H9 (cell line): ENCODE measurements at regions not wholly inside any gene's neighbourhood (a gene's known extent, or its start where the extent isn't known, plus 50 kb on each side); places are given as distances from the start of the nearest gene placed in this dataset.
A peak's percentile ranks its signal among the peaks of the same experiment; 100 is the strongest.

Source experiments
- DNase-seq: peaks from one replicate; pipeline ENCODE4 v3.0.0-alpha.2; 2017
- H2AFZ ChIP-seq: one replicate; pipeline ENCODE4 v1.6.1; 2013; ENCODE audit warnings: mild to moderate bottlenecking, low read length, control low read depth, moderate library complexity
- H2AK5ac ChIP-seq: 2 replicates; pipeline ENCODE4 v1.6.1; 2013; ENCODE audit warnings: low read length, control low read depth, mixed read lengths; ENCODE audit not compliant: insufficient read length
- H2BK120ac ChIP-seq: one replicate; pipeline ENCODE4 v1.6.1; 2013; ENCODE audit warnings: low read depth, mild to moderate bottlenecking, low read length, control low read depth, inconsistent platforms; ENCODE audit not compliant: poor library complexity, severe bottlenecking
- H2BK12ac ChIP-seq: 2 replicates; pipeline ENCODE4 v1.6.1; 2013; ENCODE audit warnings: low read length, control low read depth, mixed read lengths, low read depth; ENCODE audit not compliant: insufficient read length
- H2BK15ac ChIP-seq: 2 replicates; pipeline ENCODE4 v1.6.1; 2013; ENCODE audit warnings: low read depth, low read length, control low read depth
- H2BK20ac ChIP-seq: one replicate; pipeline ENCODE4 v1.6.1; 2013; ENCODE audit warnings: low read depth, mild to moderate bottlenecking, low read length, control low read depth, inconsistent platforms; ENCODE audit not compliant: poor library complexity, severe bottlenecking
- H2BK5ac ChIP-seq: 2 replicates; pipeline ENCODE4 v1.6.1; 2013; ENCODE audit warnings: low read length, control low read depth, mixed read lengths; ENCODE audit not compliant: insufficient read length
- H3K14ac ChIP-seq: 2 replicates; pipeline ENCODE4 v1.6.1; 2013; ENCODE audit warnings: low read length, control low read depth; ENCODE audit not compliant: insufficient read depth
- H3K18ac ChIP-seq: 2 replicates; pipeline ENCODE4 v1.6.1; 2013; ENCODE audit warnings: low read depth, mild to moderate bottlenecking, mixed read lengths, low read length, control low read depth; ENCODE audit not compliant: insufficient read length
- H3K23ac ChIP-seq: 2 replicates; pipeline ENCODE4 v1.6.1; 2013; ENCODE audit warnings: low read length, control low read depth, mixed read lengths, low read depth; ENCODE audit not compliant: insufficient read length
- H3K23me2 ChIP-seq: 2 replicates; pipeline ENCODE4 v1.6.1; 2013; ENCODE audit warnings: low read depth, mild to moderate bottlenecking, mixed read lengths, low read length, control low read depth; ENCODE audit not compliant: insufficient read length, poor library complexity, severe bottlenecking
- H3K27ac ChIP-seq: 2 replicates; pipeline ENCODE4 v1.5.1; 2013; ENCODE audit warnings: low read length, control low read depth, mixed read lengths, low read depth; ENCODE audit not compliant: insufficient read length
- H3K27me3 ChIP-seq: 2 replicates; pipeline ENCODE4 v1.6.1; 2013; ENCODE audit warnings: low read length, control low read depth, inconsistent platforms; ENCODE audit not compliant: insufficient read depth
- H3K4ac ChIP-seq: 2 replicates; pipeline ENCODE4 v1.6.1; 2013; ENCODE audit warnings: low read depth, mild to moderate bottlenecking, control low read depth, inconsistent platforms, low read length, moderate library complexity
- H3K4me1 ChIP-seq: 2 replicates; pipeline ENCODE4 v1.6.1; 2013; ENCODE audit warnings: low read length, control low read depth, inconsistent platforms; ENCODE audit not compliant: insufficient read depth
- H3K4me2 ChIP-seq: 2 replicates; pipeline ENCODE4 v1.6.1; 2013; ENCODE audit warnings: low read length, control low read depth, mixed read lengths; ENCODE audit not compliant: insufficient read length, insufficient read depth
- H3K56ac ChIP-seq: 2 replicates; pipeline ENCODE4 v1.6.1; 2013; ENCODE audit warnings: low read depth, mild to moderate bottlenecking, mixed read lengths, low read length, control low read depth; ENCODE audit not compliant: insufficient read length
- H3K79me1 ChIP-seq: 2 replicates; pipeline ENCODE4 v1.6.1; 2013; ENCODE audit warnings: low read depth, mild to moderate bottlenecking, moderate library complexity, low read length, control low read depth, inconsistent platforms; ENCODE audit not compliant: insufficient read depth, poor library complexity, severe bottlenecking
- H3K79me2 ChIP-seq: 2 replicates; pipeline ENCODE4 v1.6.1; 2013; ENCODE audit warnings: low read length, control low read depth, inconsistent platforms; ENCODE audit not compliant: insufficient read depth
- H3K9ac ChIP-seq: 2 replicates; pipeline ENCODE4 v1.6.1; 2013; ENCODE audit warnings: low read length, control low read depth, mixed read lengths; ENCODE audit not compliant: insufficient read length; ENCODE audit errors: extremely low read depth
- H3K9me3 ChIP-seq: one replicate; pipeline ENCODE4 v1.6.1; 2013; ENCODE audit warnings: low read depth, low read length, inconsistent platforms; ENCODE audit not compliant: control insufficient read depth
- H3T11ph ChIP-seq: one replicate; pipeline ENCODE4 v1.6.1; 2013; ENCODE audit warnings: mild to moderate bottlenecking, low read length, control low read depth, inconsistent platforms
- H4K20me1 ChIP-seq: one replicate; pipeline ENCODE4 v1.6.1; 2013; ENCODE audit not compliant: control insufficient read depth, insufficient read length, insufficient read depth
- H4K5ac ChIP-seq: 2 replicates; pipeline ENCODE4 v1.6.1; 2013; ENCODE audit warnings: low read depth, mild to moderate bottlenecking, mixed read lengths, low read length, control low read depth; ENCODE audit not compliant: insufficient read length
- H4K8ac ChIP-seq: replicated peaks from 2 replicates; pipeline ENCODE4 v1.6.1; 2013; ENCODE audit warnings: low read length, control low read depth, mixed read lengths, low read depth; ENCODE audit not compliant: insufficient read length
- H4K91ac ChIP-seq: 2 replicates; pipeline ENCODE4 v1.6.1; 2013; ENCODE audit warnings: low read depth, mild to moderate bottlenecking, moderate library complexity, mixed read lengths, low read length, control low read depth; ENCODE audit not compliant: insufficient read length
- H3K27ac Mint-ChIP-seq, 3 experiments: 2 replicates in 2 of 3; 3 replicates in 1 of 3; pipeline ENCODE4 v1.8.0; 2020 to 2021; ENCODE audit warnings: mixed read lengths in 3 of 3, mild to moderate bottlenecking in 1 of 3, moderate library complexity in 1 of 3
- H3K27me3 Mint-ChIP-seq: 2 replicates; pipeline ENCODE4 v1.8.0; 2021; ENCODE audit warnings: low read depth, mild to moderate bottlenecking, moderate library complexity, mixed read lengths
- H3K36me3 Mint-ChIP-seq, 3 experiments: 2 replicates in 2 of 3; 3 replicates in 1 of 3; pipeline ENCODE4 v1.8.0; 2020 to 2021; ENCODE audit warnings: low read depth in 3 of 3, mixed read lengths in 3 of 3; ENCODE audit not compliant: insufficient read depth in 1 of 3
- H3K4me1 Mint-ChIP-seq, 2 experiments: 2 replicates each; pipeline ENCODE4 v1.8.0; 2020; ENCODE audit warnings: mixed read lengths in 2 of 2
- H3K4me3 Mint-ChIP-seq, 2 experiments: 2 replicates in 1 of 2; 3 replicates in 1 of 2; pipeline ENCODE4 v1.8.0; 2020 to 2021; ENCODE audit warnings: mild to moderate bottlenecking in 2 of 2, mixed read lengths in 2 of 2, moderate library complexity in 1 of 2
- H3K9me3 Mint-ChIP-seq, 2 experiments: 2 replicates in 1 of 2; 3 replicates in 1 of 2; pipeline ENCODE4 v1.8.0; 2020; ENCODE audit warnings: mild to moderate bottlenecking in 2 of 2, mixed read lengths in 2 of 2, moderate library complexity in 1 of 2
- WGBS: extraction: QIAGEN DNeasy Blood & Tissue Kit; methylation state at CpG from one replicate; pipeline ENCODE4 v1.1.7; 2013; ENCODE audit warnings: missing lambda C conversion rate, low lambda C conversion rate, mixed read lengths; ENCODE audit not compliant: insufficient read length; ENCODE audit errors: extremely low coverage; 5-methylcytosine and 5-hydroxymethylcytosine counted together
- TF ChIP-seq, protein P1 (sequence below): fragments of 200-600 bp; sonication (generic); conservative IDR thresholded peaks from 3 replicates; pipeline ENCODE4 v1.8.0; 2021; ENCODE audit warnings: antibody characterized with exemption, mild to moderate bottlenecking

DNA sequence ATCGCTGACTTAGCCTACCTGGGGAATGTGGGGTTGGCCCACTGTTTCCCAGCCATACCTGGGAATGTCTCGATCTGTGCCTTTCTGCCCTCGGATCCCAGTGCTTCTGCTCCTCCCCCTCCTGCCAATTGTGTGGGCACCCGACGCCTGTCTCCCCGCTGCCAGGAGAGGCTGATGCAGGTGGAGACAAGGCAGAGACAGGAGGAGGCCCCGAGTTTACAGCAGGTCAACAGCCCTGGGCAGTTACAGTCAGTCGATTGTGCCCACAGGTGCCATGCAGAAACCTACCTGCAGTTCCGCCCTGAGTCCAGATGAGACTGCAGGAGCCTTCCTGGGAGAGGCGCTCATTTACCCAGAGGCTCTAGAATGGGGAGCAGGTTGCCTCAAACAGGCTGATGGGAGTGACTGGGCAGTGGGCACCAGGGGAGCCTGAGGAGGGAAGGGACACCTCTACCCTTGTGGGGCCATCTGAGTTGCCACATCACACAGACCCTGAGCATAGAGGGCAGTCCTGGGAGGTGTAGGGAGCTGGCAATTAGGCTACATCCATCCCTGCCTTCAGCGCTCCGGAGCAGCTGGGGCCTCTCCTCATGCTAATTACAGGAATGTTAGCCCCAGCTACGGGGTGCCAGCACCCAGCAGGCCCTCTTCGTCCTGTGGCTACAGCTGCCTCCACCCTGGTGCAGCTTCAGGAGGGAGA, 300.1 kb downstream of the NDUFA10 start:
- H3K9ac ChIP-seq = no peak overlapping the region
- no peak overlapping the region for H3K56ac ChIP-seq
- H3K79me2 ChIP-seq = no peaks in the 10 kb centered on the region
- no peak overlapping the region for H3K18ac ChIP-seq
- H4K20me1 ChIP-seq = no peaks in the 10 kb centered on the region
- H4K8ac ChIP-seq = no peak overlapping the region
- TF ChIP-seq, protein P1, sequence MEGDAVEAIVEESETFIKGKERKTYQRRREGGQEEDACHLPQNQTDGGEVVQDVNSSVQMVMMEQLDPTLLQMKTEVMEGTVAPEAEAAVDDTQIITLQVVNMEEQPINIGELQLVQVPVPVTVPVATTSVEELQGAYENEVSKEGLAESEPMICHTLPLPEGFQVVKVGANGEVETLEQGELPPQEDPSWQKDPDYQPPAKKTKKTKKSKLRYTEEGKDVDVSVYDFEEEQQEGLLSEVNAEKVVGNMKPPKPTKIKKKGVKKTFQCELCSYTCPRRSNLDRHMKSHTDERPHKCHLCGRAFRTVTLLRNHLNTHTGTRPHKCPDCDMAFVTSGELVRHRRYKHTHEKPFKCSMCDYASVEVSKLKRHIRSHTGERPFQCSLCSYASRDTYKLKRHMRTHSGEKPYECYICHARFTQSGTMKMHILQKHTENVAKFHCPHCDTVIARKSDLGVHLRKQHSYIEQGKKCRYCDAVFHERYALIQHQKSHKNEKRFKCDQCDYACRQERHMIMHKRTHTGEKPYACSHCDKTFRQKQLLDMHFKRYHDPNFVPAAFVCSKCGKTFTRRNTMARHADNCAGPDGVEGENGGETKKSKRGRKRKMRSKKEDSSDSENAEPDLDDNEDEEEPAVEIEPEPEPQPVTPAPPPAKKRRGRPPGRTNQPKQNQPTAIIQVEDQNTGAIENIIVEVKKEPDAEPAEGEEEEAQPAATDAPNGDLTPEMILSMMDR = no peak
- peaks cover 3 to 4% of the 10 kb centered on the region in 2 experiments; a peak in 3 of 5 replicates for H3K9me3 Mint-ChIP-seq
- H3K27me3 ChIP-seq = no peaks in the 10 kb centered on the region
- H2BK20ac ChIP-seq = no peak overlapping the region
- no peak overlapping the region for H2BK12ac ChIP-seq
- H3K27me3 Mint-ChIP-seq = no peaks in the 10 kb centered on the region
- WGBS = no CpG with 5 or more reads among the region's 14 CpGs
- no peak overlapping the region for H2BK5ac ChIP-seq
- DNase-seq = peak; percentile 24
- no peak overlapping the region for H3K23ac ChIP-seq
- H3K79me1 ChIP-seq = no peaks in the 10 kb centered on the region
- H3K27ac Mint-ChIP-seq = no peak overlapping the region
- no peak overlapping the region for H2BK120ac ChIP-seq
- H3K4me1 Mint-ChIP-seq = peaks cover 0 to 11% of the 10 kb centered on the region in 2 experiments; a peak in 3 of 4 replicates
- H3K23me2 ChIP-seq = no peaks in the 10 kb centered on the region
- no peak overlapping the region for H2AFZ ChIP-seq
- H3K4me3 Mint-ChIP-seq = no peak overlapping the region
- no peak overlapping the region for H4K91ac ChIP-seq
- H3K14ac ChIP-seq = no peak overlapping the region; the same call in 1 of the 2 replicates
- H3K4ac ChIP-seq = no peak overlapping the region
- H3K9me3 ChIP-seq = no peaks in the 10 kb centered on the region
- H3K4me1 ChIP-seq = no peaks in the 10 kb centered on the region
- H2BK15ac ChIP-seq = no peak overlapping the region
- H2AK5ac ChIP-seq = no peak overlapping the region
- H4K5ac ChIP-seq = no peak overlapping the region
- no peak overlapping the region for H3K27ac ChIP-seq
- peaks cover 0 to 3% (median 0%) of the 10 kb centered on the region in 3 experiments; a peak in 1 of 7 replicates for H3K36me3 Mint-ChIP-seq
- H3K4me2 ChIP-seq = no peak overlapping the region
- H3T11ph ChIP-seq = no peak overlapping the region
